IMR-90 (cell line): ENCODE measurements at regions not wholly inside any gene's neighbourhood (a gene's known extent, or its start where the extent isn't known, plus 50 kb on each side); places are given as distances from the start of the nearest gene placed in this dataset.

ENCODE experiments used
- ATAC-seq: fragments of 200-7000 bp; cut with Tn5 transposase; 2 replicates; pipeline ENCODE4 v1.9.1; 2020; ENCODE audit warnings: low read depth, mild to moderate bottlenecking, moderate library complexity
- BruUV-seq: library from RNA; stranded (reverse); fragments of 400-500 nt; replicated peaks from 2 replicates; lab custom pipeline; 2021; lab: Mats Ljungman, UMichigan
- CTCF ChIA-PET: fragments of 300-600 bp; formaldehyde crosslinking; extraction: SDS; loops from one replicate; lab custom pipeline; 2021; ENCODE audit warnings: antibody characterized with exemption; lab: Yijun Ruan, JAX
- POLR2A ChIA-PET: fragments of 300-600 bp; sonication (Branson Sonifier 250); formaldehyde crosslinking; loops from one replicate; lab custom pipeline; 2022; ENCODE audit warnings: antibody characterized with exemption; ENCODE audit not compliant: unreplicated experiment; lab: Charles Lee
- DNase-seq: peaks from one replicate; pipeline ENCODE4 v3.0.0; 2013
- H2AFZ ChIP-seq: replicated peaks from 2 replicates; pipeline ENCODE3; 2013; ENCODE audit warnings: low read length, mild to moderate bottlenecking; ENCODE audit not compliant: poor library complexity
- H2AK5ac ChIP-seq: 2 replicates; pipeline ENCODE4 v1.6.1; 2013; ENCODE audit warnings: low read depth, low read length, inconsistent platforms
- H2AK9ac ChIP-seq: replicated peaks from 2 replicates; pipeline ENCODE3; 2013; ENCODE audit warnings: mild to moderate bottlenecking, low read depth, low read length, moderate library complexity; ENCODE audit not compliant: poor library complexity
- H2BK120ac ChIP-seq: 2 replicates; pipeline ENCODE4 v1.6.1; 2013; ENCODE audit warnings: low read depth, low read length, inconsistent platforms
- H2BK15ac ChIP-seq: 3 replicates; pipeline ENCODE4 v1.6.1; 2013; ENCODE audit warnings: low read depth, low read length, inconsistent platforms
- H2BK20ac ChIP-seq: 2 replicates; pipeline ENCODE4 v1.6.1; 2013; ENCODE audit warnings: low read depth, mild to moderate bottlenecking, inconsistent platforms, low read length, moderate library complexity
- H2BK5ac ChIP-seq: 2 replicates; pipeline ENCODE4 v1.6.1; 2013; ENCODE audit warnings: mild to moderate bottlenecking, low read depth, low read length, inconsistent platforms; ENCODE audit not compliant: poor library complexity, severe bottlenecking
- H3K14ac ChIP-seq: replicated peaks from 2 replicates; pipeline ENCODE4 v1.6.1; 2013; ENCODE audit warnings: low read depth, low read length, inconsistent platforms
- H3K18ac ChIP-seq: 2 replicates; pipeline ENCODE4 v1.6.1; 2013; ENCODE audit warnings: low read depth, low read length, control low read depth
- H3K23ac ChIP-seq: 2 replicates; pipeline ENCODE4 v1.6.1; 2013; ENCODE audit warnings: low read depth, low read length, inconsistent platforms
- H3K27ac ChIP-seq: 2 replicates; pipeline ENCODE4 v1.5.1; 2013; ENCODE audit warnings: mild to moderate bottlenecking, control low read depth, low read length; ENCODE audit not compliant: insufficient read depth
- H3K27me3 ChIP-seq: 2 replicates; pipeline ENCODE4 v1.6.1; 2013; ENCODE audit warnings: low read length; ENCODE audit not compliant: control insufficient read depth, insufficient read depth
- H3K36me3 ChIP-seq: 2 replicates; pipeline ENCODE4 v1.6.1; 2013; ENCODE audit warnings: low read length, mixed read lengths; ENCODE audit not compliant: control insufficient read depth, insufficient read depth
- H3K4ac ChIP-seq: 2 replicates; pipeline ENCODE4 v1.6.1; 2013; ENCODE audit warnings: low read depth, low read length, inconsistent platforms
- H3K4me1 ChIP-seq: 2 replicates; pipeline ENCODE4 v1.6.1; 2013; ENCODE audit warnings: low read length, mixed read lengths; ENCODE audit not compliant: control insufficient read depth, insufficient read depth
- H3K4me2 ChIP-seq: 2 replicates; pipeline ENCODE4 v1.6.1; 2013; ENCODE audit warnings: low read depth, mild to moderate bottlenecking, control low read depth, low read length, moderate library complexity
- H3K4me3 ChIP-seq: 2 replicates; pipeline ENCODE4 v1.5.1; 2013; ENCODE audit warnings: low read depth, mild to moderate bottlenecking, control low read depth, low read length, moderate library complexity; ENCODE audit not compliant: insufficient read depth
- H3K56ac ChIP-seq: 2 replicates; pipeline ENCODE4 v1.6.1; 2013; ENCODE audit warnings: low read length, inconsistent platforms; ENCODE audit not compliant: insufficient read depth; ENCODE audit errors: extremely low read depth
- H3K79me1 ChIP-seq, 2 experiments: 2 replicates each; pipeline ENCODE4 v1.6.1; 2013; ENCODE audit warnings: low read length in 2 of 2, inconsistent platforms in 1 of 2, low read depth in 1 of 2
- H3K9ac ChIP-seq: 2 replicates; pipeline ENCODE4 v1.6.1; 2013; ENCODE audit warnings: low read depth, low read length, control low read depth
- H3K9me1 ChIP-seq: 2 replicates; pipeline ENCODE4 v1.6.1; 2013; ENCODE audit warnings: low read length, inconsistent platforms; ENCODE audit not compliant: insufficient read depth
- H3K9me3 ChIP-seq: 2 replicates; pipeline ENCODE4 v1.6.1; 2013; ENCODE audit warnings: low read length; ENCODE audit not compliant: control insufficient read depth, insufficient read depth
- H4K20me1 ChIP-seq: 2 replicates; pipeline ENCODE4 v1.6.1; 2013; ENCODE audit warnings: low read length, inconsistent platforms; ENCODE audit not compliant: insufficient read depth
- H4K5ac ChIP-seq: 2 replicates; pipeline ENCODE4 v1.6.1; 2013; ENCODE audit warnings: mild to moderate bottlenecking, low read depth, low read length, control low read depth
- H4K8ac ChIP-seq, 2 experiments: 2 replicates each; pipeline ENCODE4 v1.6.1; 2013; ENCODE audit warnings: low read depth in 2 of 2, low read length in 2 of 2, control low read depth in 1 of 2, inconsistent platforms in 1 of 2
- H4K91ac ChIP-seq: 2 replicates; pipeline ENCODE4 v1.6.1; 2013; ENCODE audit warnings: low read depth, low read length, inconsistent platforms; ENCODE audit not compliant: insufficient read depth
- BHLHE40 ChIP-seq: fragments of 150-350 bp; IDR thresholded peaks from 2 replicates; pipeline ENCODE4 v1.6.1; 2016; ENCODE audit warnings: mild to moderate bottlenecking, low read depth, low read length
- CHD1 ChIP-seq: IDR thresholded peaks from 2 replicates; pipeline ENCODE4 v1.6.1; 2012; ENCODE audit warnings: low read depth, low read length, improper control_type of control experiment
- CTCF ChIP-seq: conservative IDR thresholded peaks from 2 replicates; pipeline ENCODE4 v1.5.1; 2012; ENCODE audit warnings: mild to moderate bottlenecking, low read depth, low read length, improper control_type of control experiment
- ELK1 ChIP-seq: fragments of 150-350 bp; IDR thresholded peaks from 2 replicates; pipeline ENCODE4 v1.6.1; 2016; ENCODE audit warnings: low read depth, mild to moderate bottlenecking, low read length, moderate library complexity, borderline replicate concordance
- FOS ChIP-seq: fragments of 150-350 bp; IDR thresholded peaks from 2 replicates; pipeline ENCODE4 v1.6.1; 2016; ENCODE audit warnings: low read depth, low read length
- MAFK ChIP-seq: IDR thresholded peaks from 2 replicates; pipeline ENCODE4 v1.6.1; 2012; ENCODE audit warnings: low read depth, low read length, improper control_type of control experiment
- MXI1 ChIP-seq: IDR thresholded peaks from 2 replicates; pipeline ENCODE4 v1.6.1; 2012; ENCODE audit warnings: low read depth, mild to moderate bottlenecking, low read length, moderate library complexity, borderline replicate concordance
- NFE2L2 ChIP-seq: fragments of 150-350 bp; IDR thresholded peaks from 2 replicates; pipeline ENCODE4 v1.6.1; 2016; ENCODE audit warnings: low read depth, mild to moderate bottlenecking, low read length
- POLR2A ChIP-seq: IDR thresholded peaks from 2 replicates; pipeline ENCODE4 v1.6.1; 2012; ENCODE audit warnings: mild to moderate bottlenecking, low read depth, low read length
- RCOR1 ChIP-seq: IDR thresholded peaks from 2 replicates; pipeline ENCODE4 v1.6.1; 2012; ENCODE audit warnings: mild to moderate bottlenecking, low read length, improper control_type of control experiment; ENCODE audit not compliant: insufficient replicate concordance
- SMC3 ChIP-seq: fragments of 150-350 bp; IDR thresholded peaks from 2 replicates; pipeline ENCODE4 v1.6.1; 2016; ENCODE audit warnings: low read depth, mild to moderate bottlenecking, antibody characterized with exemption, low read length, moderate library complexity
- WGBS, 2 experiments: methylation state at CpG; one replicate each; pipeline versions ENCODE4 v1.1.5 to v1.1.7; 2013; ENCODE audit warnings: missing lambda C conversion rate in 2 of 2; ENCODE audit not compliant: insufficient read length in 1 of 2; ENCODE audit errors: extremely low coverage in 2 of 2; 5-methylcytosine and 5-hydroxymethylcytosine counted together
- dilution Hi-C: fragments of 300-500 bp; cut with HindIII; formaldehyde crosslinking; loops from one replicate; pipeline ENCODE4 v1.14.3; 2018; ENCODE audit warnings: low sequenced_read_pairs; ENCODE audit not compliant: unreplicated experiment
- in situ Hi-C: fragments of 300-500 bp; cut with MboI; formaldehyde crosslinking; loops from 3 replicates; pipeline ENCODE4 v1.14.3; 2019; ENCODE audit warnings: low sequenced_read_pairs, inconsistent platforms, mixed read lengths
- intact Hi-C: fragments of 100-400 bp; cut with micrococcal nuclease; formaldehyde crosslinking; loops from 2 replicates; pipeline ENCODE4 v1.10.0; 2022

- H3K18ac ChIP-seq: no peak overlapping the region
- H4K91ac ChIP-seq: no peak overlapping the region
- no peak overlapping the region for H3K4ac ChIP-seq
- no peaks in the 10 kb centered on the region for H3K4me1 ChIP-seq
- no peaks in the 10 kb centered on the region for H3K27me3 ChIP-seq
- ChIA-PET POLR2A (no interaction called here), CTCF (no interaction called here)
- no peak overlapping the region for H3K27ac ChIP-seq
- no peak overlapping the region for H2AFZ ChIP-seq
- no peak overlapping the region for H3K23ac ChIP-seq
- dilution Hi-C loops (no loop called here), in situ Hi-C loops (no loop called here), intact Hi-C loops (no loop called here)
- WGBS, 2 experiments: 41% methylated on average over 6 of the region's 16 CpGs; no CpG with 5 or more reads in 1 of the 2 experiments
- H3K56ac ChIP-seq: no peak overlapping the region
- no peaks in the 10 kb centered on the region for H3K79me1 ChIP-seq
- TF ChIP-seq MXI1: no peak
- TF ChIP-seq FOS: no peak
- TF ChIP-seq RCOR1: no peak
- TF ChIP-seq SMC3: no peak
- TF ChIP-seq NFE2L2: no peak
- no peak for TF ChIP-seq CTCF
- no peak for TF ChIP-seq CHD1
- no peak for TF ChIP-seq MAFK
- TF ChIP-seq POLR2A: no peak
- TF ChIP-seq ELK1: no peak
- no peak for TF ChIP-seq BHLHE40
- no peaks in the 10 kb centered on the region for H4K20me1 ChIP-seq
- H2BK5ac ChIP-seq: no peak overlapping the region
- no peak overlapping the region for H2AK5ac ChIP-seq
- no peak overlapping the region for H4K5ac ChIP-seq
- H3K36me3 ChIP-seq: no peaks in the 10 kb centered on the region
- H3K9me1 ChIP-seq: no peaks in the 10 kb centered on the region
- no peak overlapping the region for H3K4me3 ChIP-seq
- H2BK120ac ChIP-seq: no peak overlapping the region
- no peak overlapping the region for H3K14ac ChIP-seq
- no peak overlapping the region for H3K9ac ChIP-seq
- H2BK15ac ChIP-seq: no peak overlapping the region
- BruUV-seq: no TSS peak
- ATAC-seq (no peak), DNase-seq (no peak)
- H2AK9ac ChIP-seq: no peak overlapping the region
- H3K9me3 ChIP-seq: peaks cover 50% of the 10 kb centered on the region
- H3K4me2 ChIP-seq: no peak overlapping the region
- H4K8ac ChIP-seq: no peak overlapping the region
- no peak overlapping the region for H2BK20ac ChIP-seq
Measured at GRCh38 chr11:134753771-134754520, 341.9 kb upstream of the B3GAT1 start.
